ENCODE measurements at regions not wholly inside any gene's neighbourhood (a gene's known extent, or its start where the extent isn't known, plus 50 kb on each side); places are given as distances from the start of the nearest gene placed in this dataset.

DNA sequence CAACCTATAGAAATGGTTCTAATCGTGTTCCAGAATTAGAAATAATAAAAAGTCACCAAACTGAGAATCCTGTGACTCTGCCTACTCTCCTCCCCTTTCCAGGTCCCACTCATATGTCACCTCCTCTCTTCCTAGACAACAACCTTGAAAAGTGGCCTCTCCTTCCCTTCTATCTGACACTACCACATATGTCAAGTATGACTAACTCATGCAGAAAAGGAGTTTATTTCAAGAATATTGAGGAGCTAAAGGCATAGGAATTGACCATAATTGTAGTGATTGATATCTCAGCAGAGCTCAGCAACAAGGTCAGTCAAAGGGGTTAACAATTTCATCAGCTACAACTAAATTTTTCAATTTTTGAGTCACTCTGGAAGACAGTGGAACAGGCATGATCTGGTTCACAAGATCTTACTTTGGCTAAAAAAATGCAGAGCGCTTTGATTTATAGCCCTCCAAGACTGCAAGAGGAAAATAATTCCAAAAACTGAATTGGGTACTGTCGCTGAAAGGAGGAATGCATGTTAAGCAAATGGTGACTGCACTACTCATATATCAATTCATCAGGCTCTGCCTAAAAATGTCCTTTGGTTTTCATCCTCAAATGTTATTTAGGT lies 160.6 kb upstream of the ARHGEF26 start:
- TF ChIP-seq, protein P1, sequence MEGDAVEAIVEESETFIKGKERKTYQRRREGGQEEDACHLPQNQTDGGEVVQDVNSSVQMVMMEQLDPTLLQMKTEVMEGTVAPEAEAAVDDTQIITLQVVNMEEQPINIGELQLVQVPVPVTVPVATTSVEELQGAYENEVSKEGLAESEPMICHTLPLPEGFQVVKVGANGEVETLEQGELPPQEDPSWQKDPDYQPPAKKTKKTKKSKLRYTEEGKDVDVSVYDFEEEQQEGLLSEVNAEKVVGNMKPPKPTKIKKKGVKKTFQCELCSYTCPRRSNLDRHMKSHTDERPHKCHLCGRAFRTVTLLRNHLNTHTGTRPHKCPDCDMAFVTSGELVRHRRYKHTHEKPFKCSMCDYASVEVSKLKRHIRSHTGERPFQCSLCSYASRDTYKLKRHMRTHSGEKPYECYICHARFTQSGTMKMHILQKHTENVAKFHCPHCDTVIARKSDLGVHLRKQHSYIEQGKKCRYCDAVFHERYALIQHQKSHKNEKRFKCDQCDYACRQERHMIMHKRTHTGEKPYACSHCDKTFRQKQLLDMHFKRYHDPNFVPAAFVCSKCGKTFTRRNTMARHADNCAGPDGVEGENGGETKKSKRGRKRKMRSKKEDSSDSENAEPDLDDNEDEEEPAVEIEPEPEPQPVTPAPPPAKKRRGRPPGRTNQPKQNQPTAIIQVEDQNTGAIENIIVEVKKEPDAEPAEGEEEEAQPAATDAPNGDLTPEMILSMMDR (IDR thresholded peaks at IDR 0.05; ENCODE audit: low read depth, low read length, poor library complexity, severe bottlenecking): no peak
- no peak for TF ChIP-seq EZH2phosphoT487 (IDR thresholded peaks at IDR 0.05; ENCODE audit: borderline replicate concordance, low read length)
